SK-N-MC (cell line): ENCODE measurements at regions not wholly inside any gene's neighbourhood (a gene's known extent, or its start where the extent isn't known, plus 50 kb on each side); places are given as distances from the start of the nearest gene placed in this dataset.

ENCODE experiments used
- EZH2 ChIP-seq: fragments of 200-600 bp; sonication (generic); IDR thresholded peaks from one replicate; pipeline ENCODE4 v1.6.1; 2017; ENCODE audit warnings: antibody characterized with exemption
- POLR2AphosphoS5 ChIP-seq: IDR thresholded peaks from 2 replicates; pipeline ENCODE4 v1.6.1; 2012; ENCODE audit warnings: mild to moderate bottlenecking, low read depth, low read length, borderline replicate concordance

DNA sequence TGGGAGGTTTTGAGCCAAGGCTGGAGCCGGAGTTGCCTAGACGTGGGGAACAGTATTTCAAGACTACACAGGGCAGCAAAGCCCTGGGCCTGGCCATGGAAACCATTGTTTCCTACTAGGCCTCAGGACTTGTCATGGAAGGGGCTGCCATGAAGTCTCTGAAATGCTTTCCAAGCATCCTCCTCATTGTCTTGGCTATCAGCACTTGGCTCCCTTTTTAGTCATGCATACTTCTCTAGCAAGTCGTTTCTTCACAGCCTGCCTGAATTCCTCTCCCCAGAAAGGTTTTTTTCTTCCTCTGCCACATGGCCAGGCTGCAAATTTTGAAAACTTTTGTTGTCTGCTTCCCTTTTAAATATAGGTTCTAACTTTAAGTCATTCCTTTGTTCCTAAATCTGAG lies 406.6 kb upstream of the TMPRSS15 start:
- TF ChIP-seq EZH2 = no peak
- TF ChIP-seq POLR2AphosphoS5 = no peak
